Ovary (tissue), 7 donors: ENCODE measurements at regions not wholly inside any gene's neighbourhood (a gene's known extent, or its start where the extent isn't known, plus 50 kb on each side); places are given as distances from the start of the nearest gene placed in this dataset.

Experiments
- DNase-seq, 5 donors: peaks; one replicate each; pipeline ENCODE4 v3.0.0-alpha.2; 2019 to 2020
- H3K27ac ChIP-seq, 2 donors: fragments of 200-600 bp; one replicate each; pipeline versions ENCODE4 v1.5.1 to v1.8.0; 2019 to 2022
- H3K27me3 ChIP-seq: fragments of 200-600 bp; one replicate; pipeline ENCODE4 v1.8.0; 2022
- H3K36me3 ChIP-seq: fragments of 200-600 bp; sonication (generic); one replicate; pipeline ENCODE4 v1.5.1; 2019
- H3K4me1 ChIP-seq: one replicate; pipeline ENCODE4 v1.8.1; 2013; ENCODE audit warnings: mild to moderate bottlenecking, moderate library complexity; ENCODE audit not compliant: insufficient read depth
- H3K4me3 ChIP-seq: fragments of 200-600 bp; sonication (generic); one replicate; pipeline ENCODE4 v1.5.1; 2017
- H3K9me3 ChIP-seq, 2 donors: fragments of 200-600 bp in 1 of 2; sonication (generic) in 1 of 2; one replicate each; pipeline versions ENCODE4 v1.5.1 to v1.8.1; 2013 to 2019; ENCODE audit warnings: mild to moderate bottlenecking in 1 of 2, moderate library complexity in 1 of 2
- CTCF ChIP-seq, 3 donors: fragments of 450-650 bp in 2 of 3; fragments of 200-600 bp in 1 of 3; IDR thresholded peaks; one replicate each; pipeline versions ENCODE4 v1.5.1 to v1.8.0; 2016 to 2022; ENCODE audit warnings: antibody characterized with exemption in 3 of 3, mild to moderate bottlenecking in 1 of 3
- EP300 ChIP-seq: sonication (generic); formaldehyde crosslinking; IDR thresholded peaks from one replicate; pipeline ENCODE4 v1.6.1; 2017; ENCODE audit warnings: antibody characterized with exemption
- POLR2A ChIP-seq: fragments of 450-650 bp; IDR thresholded peaks from one replicate; pipeline ENCODE4 v1.6.1; 2017; ENCODE audit warnings: antibody characterized with exemption, mild to moderate bottlenecking, moderate library complexity
- WGBS, 3 donors: extraction: QIAGEN DNeasy Blood & Tissue Kit in 1 of 3; methylation state at CpG; one replicate each; pipeline versions ENCODE4 v1.1.5 to v1.1.7; 2013 to 2017; 5-methylcytosine and 5-hydroxymethylcytosine counted together
- intact Hi-C, 4 donors: fragments of 100-400 bp; cut with DNase I; formaldehyde crosslinking; loops; one replicate each; pipeline versions ENCODE4 v1.11.0 to v1.15.1; 2022 to 2023
- donor health status: DM: no; HTN: no; CAD: no; lungs with moderate emphysema.
- donor health status: DM: no; HTN: no; CAD: no.
- donor health status: Bipolar disorder and iron deficiency.
- donor health status: DM: no; HTN: no; CAD: no.
- donor health status: DM: yes; HTN: yes; CAD: no.

- Histone ChIP-seq H3K4me3 (no peak overlapping the region), H3K27me3 (no peaks in the 10 kb centered on the region), H3K4me1 (no peaks in the 10 kb centered on the region), H3K36me3 (no peaks in the 10 kb centered on the region), H3K27ac (no peak overlapping the region), H3K9me3 (no peaks in the 10 kb centered on the region)
- intact Hi-C loops, result no loop called here
- TF ChIP-seq CTCF (IDR thresholded peaks at IDR 0.05), result no peak
- no peak for TF ChIP-seq POLR2A
- no peak for TF ChIP-seq EP300
- DNase-seq, result no peak
- 5 to 13% (median 5%) methylated on average over 3 of the region's 3 CpGs for WGBS, 3 donors
These were observed 171.5 kb upstream of the SP4 start for GRCh38 chr7:21256310-21256877.

GRCh38 chr7:21260939-21261338 lies 166.9 kb upstream of the SP4 start:
- Histone ChIP-seq H3K4me3 (no peak overlapping the region), H3K4me1 (no peaks in the 10 kb centered on the region), H3K27me3 (no peaks in the 10 kb centered on the region), H3K27ac (no peak overlapping the region), H3K9me3 (no peaks in the 10 kb centered on the region), H3K36me3 (no peaks in the 10 kb centered on the region)
- WGBS, 3 donors, result 17 to 19% (median 18%) methylated on average over 1 of the region's 1 CpG
- TF ChIP-seq POLR2A (no peak), CTCF (IDR thresholded peaks at IDR 0.05) (no peak), EP300 (no peak)
- DNase-seq, result no peak
- intact Hi-C loops, result loop anchor here in 1 of 4 donors (10.0 kb wide), 1 partner anchor 244 kb away; no protein-coding TSS in a partner anchor

- 18 to 34% (median 19%) methylated on average over 9 of the region's 9 CpGs for WGBS, 3 donors
These were observed 166.0 kb upstream of the SP4 start for GRCh38 chr7:21261627-21262594.

More at GRCh38 chr7:21261627-21262594, 166.0 kb upstream of the SP4 start:
- H3K4me3 ChIP-seq, result no peak overlapping the region
- no peak for DNase-seq
- no peak overlapping the region for H3K27ac ChIP-seq
- no peaks in the 10 kb centered on the region for H3K4me1 ChIP-seq
- no peak for TF ChIP-seq CTCF (IDR thresholded peaks at IDR 0.05)
- TF ChIP-seq POLR2A, result no peak
- TF ChIP-seq EP300, result no peak
- no peaks in the 10 kb centered on the region for H3K36me3 ChIP-seq
- no peaks in the 10 kb centered on the region for H3K27me3 ChIP-seq
- H3K9me3 ChIP-seq, result no peaks in the 10 kb centered on the region
- intact Hi-C loops, result loop anchor here in 1 of 4 donors (10.0 kb wide), 1 partner anchor 243 kb away; no protein-coding TSS in a partner anchor
